B cell (primary cell): ENCODE measurements at regions not wholly inside any gene's neighbourhood (a gene's known extent, or its start where the extent isn't known, plus 50 kb on each side); places are given as distances from the start of the nearest gene placed in this dataset.

Experiments
- ATAC-seq: fragments of 200-7000 bp; cut with Tn5 transposase; one replicate; pipeline ENCODE4 v1.10.0; 2021; ENCODE audit warnings: low read depth, mild to moderate bottlenecking, moderate number of reproducible peaks, moderate library complexity
- CTCF ChIA-PET: fragments of 350-600 bp; sonication (Branson Sonifier 250); formaldehyde crosslinking; loops from one replicate; lab custom pipeline; 2021; ENCODE audit warnings: antibody characterized with exemption, inconsistent platforms; lab: Charles Lee
- POLR2A ChIA-PET: fragments of 350-600 bp; sonication (Branson Sonifier 250); formaldehyde crosslinking; loops from one replicate; lab custom pipeline; 2021; ENCODE audit warnings: antibody characterized with exemption; lab: Charles Lee
- DNase-seq: peaks from one replicate; pipeline ENCODE4 v3.0.0; 2013
- H2AFZ ChIP-seq: 2 replicates; pipeline ENCODE4 v1.6.1; 2012; ENCODE audit warnings: mild to moderate bottlenecking, low read depth, low read length; ENCODE audit not compliant: insufficient read depth, poor library complexity, severe bottlenecking
- H3K27ac ChIP-seq, 2 donors: 1 replicate in 1 of 2; 2 replicates in 1 of 2; pipeline ENCODE4 v1.5.1; 2012 to 2013; ENCODE audit warnings: low read length in 2 of 2, mild to moderate bottlenecking in 2 of 2, moderate library complexity in 1 of 2
- H3K27me3 ChIP-seq, 4 experiments: fragments of 200-600 bp in 1 of 4; sonication (generic) in 1 of 4; replicated peaks in 1 of 4; 1 replicate in 2 of 4; 2 replicates in 2 of 4; pipeline versions ENCODE4 v1.6.1 to v1.7.0; 2013 to 2016; ENCODE audit warnings: low read length in 3 of 4, mild to moderate bottlenecking in 2 of 4, mixed read lengths in 1 of 4, moderate library complexity in 1 of 4; ENCODE audit not compliant: insufficient read depth in 4 of 4, control insufficient read depth in 3 of 4; ENCODE audit errors: control extremely low read depth in 1 of 4
- H3K36me3 ChIP-seq, 2 experiments: replicated peaks in 1 of 2; 1 replicate in 1 of 2; 2 replicates in 1 of 2; pipeline versions ENCODE4 v1.6.1 to v1.7.1; 2013; ENCODE audit warnings: low read length in 1 of 2; ENCODE audit not compliant: insufficient read depth in 2 of 2, control insufficient read depth in 1 of 2; ENCODE audit errors: control extremely low read depth in 1 of 2, extremely low read depth in 1 of 2
- H3K4me1 ChIP-seq, 2 donors: fragments of 200-600 bp in 1 of 2; sonication (generic) in 1 of 2; 1 replicate in 1 of 2; 2 replicates in 1 of 2; pipeline versions ENCODE4 v1.5.1 to v1.6.1; 2013 to 2017; ENCODE audit warnings: low read length in 2 of 2; ENCODE audit not compliant: control insufficient read depth in 2 of 2, insufficient read depth in 2 of 2
- H3K4me2 ChIP-seq: replicated peaks from 2 replicates; pipeline ENCODE3; 2012; ENCODE audit warnings: mild to moderate bottlenecking, low read depth, low read length; ENCODE audit not compliant: poor library complexity, severe bottlenecking
- H3K4me3 ChIP-seq, 5 experiments: fragments of 200-600 bp in 1 of 5; sonication (generic) in 1 of 5; 1 replicate in 3 of 5; 2 replicates in 2 of 5; pipeline versions ENCODE4 v1.5.1 to v1.7.0; 2011 to 2016; ENCODE audit warnings: low read length in 4 of 5, mild to moderate bottlenecking in 4 of 5, low read depth in 2 of 5, control low read depth in 1 of 5, moderate library complexity in 1 of 5; ENCODE audit not compliant: insufficient read depth in 1 of 5; ENCODE audit errors: control extremely low read depth in 1 of 5, extremely low read depth in 1 of 5
- H3K79me2 ChIP-seq: fragments of 200-600 bp; sonication (generic); one replicate; pipeline ENCODE4 v1.6.0; 2016; ENCODE audit warnings: low read length; ENCODE audit not compliant: control insufficient read depth, insufficient read depth
- H3K9ac ChIP-seq: fragments of 200-600 bp; sonication (generic); 2 replicates; pipeline ENCODE4 v1.6.1; 2017; ENCODE audit warnings: mild to moderate bottlenecking, low read length, moderate library complexity
- H3K9me3 ChIP-seq, 3 donors: one replicate each; pipeline versions ENCODE4 v1.6.1 to v1.7.1; 2013; ENCODE audit warnings: low read length in 2 of 3; ENCODE audit not compliant: control insufficient read depth in 2 of 3, insufficient read depth in 1 of 3; ENCODE audit errors: control extremely low read depth in 1 of 3
- H4K20me1 ChIP-seq: 2 replicates; pipeline ENCODE4 v1.6.0; 2012; ENCODE audit warnings: mild to moderate bottlenecking, low read length; ENCODE audit not compliant: insufficient read depth, control insufficient read depth, poor library complexity, severe bottlenecking
- H3K27ac Mint-ChIP-seq: one replicate; pipeline ENCODE4 v1.8.0; 2021; ENCODE audit warnings: mixed read lengths
- H3K27me3 Mint-ChIP-seq: one replicate; pipeline ENCODE4 v1.8.0; 2021; ENCODE audit warnings: mixed read lengths
- H3K4me1 Mint-ChIP-seq: one replicate; pipeline ENCODE4 v1.8.0; 2021; ENCODE audit warnings: mixed read lengths
- H3K4me3 Mint-ChIP-seq: one replicate; pipeline ENCODE4 v1.8.0; 2021; ENCODE audit warnings: mixed read lengths
- H3K9me3 Mint-ChIP-seq: one replicate; pipeline ENCODE4 v1.8.0; 2022; ENCODE audit warnings: mixed read lengths; ENCODE audit not compliant: insufficient read depth
- EZH2 ChIP-seq: IDR thresholded peaks from 2 replicates; pipeline ENCODE4 v1.6.1; 2012; ENCODE audit warnings: borderline replicate concordance, low read depth, mild to moderate bottlenecking, moderate library complexity, low read length; ENCODE audit not compliant: insufficient read depth, poor library complexity, severe bottlenecking
- WGBS: methylation state at CpG from one replicate; pipeline ENCODE4 v1.1.5; 2013; ENCODE audit warnings: missing lambda C conversion rate; ENCODE audit not compliant: insufficient coverage; 5-methylcytosine and 5-hydroxymethylcytosine counted together
- intact Hi-C: fragments of 100-400 bp; cut with micrococcal nuclease; formaldehyde crosslinking; loops from one replicate; pipeline ENCODE4 v1.10.0; 2022
- TF ChIP-seq, protein P1 (sequence below): fragments of 200-600 bp; IDR thresholded peaks from one replicate; pipeline ENCODE4 v1.8.0; 2022; ENCODE audit warnings: antibody characterized with exemption, mild to moderate bottlenecking

DNA sequence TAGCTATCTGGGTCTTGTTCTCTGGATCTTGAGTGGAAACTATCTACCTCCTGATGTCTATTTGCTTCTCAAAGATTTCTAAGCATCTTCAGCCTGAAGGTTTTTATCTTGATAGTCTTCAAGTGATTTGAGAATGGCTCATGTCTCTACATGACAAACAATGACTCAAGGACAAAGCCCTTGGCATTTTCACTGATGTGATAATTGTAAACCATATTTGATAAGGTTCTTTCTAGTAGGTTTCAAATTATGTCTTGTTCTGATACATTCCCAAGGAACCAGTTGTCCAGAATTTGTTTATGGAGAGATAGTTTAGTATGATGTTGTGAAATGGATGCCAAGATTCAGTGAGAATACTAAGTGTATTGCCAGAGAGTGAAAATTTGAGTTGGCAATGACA is 1079.3 kb upstream of the CDH9 start:
- TF ChIP-seq EZH2: no peak
- TF ChIP-seq, protein P1, sequence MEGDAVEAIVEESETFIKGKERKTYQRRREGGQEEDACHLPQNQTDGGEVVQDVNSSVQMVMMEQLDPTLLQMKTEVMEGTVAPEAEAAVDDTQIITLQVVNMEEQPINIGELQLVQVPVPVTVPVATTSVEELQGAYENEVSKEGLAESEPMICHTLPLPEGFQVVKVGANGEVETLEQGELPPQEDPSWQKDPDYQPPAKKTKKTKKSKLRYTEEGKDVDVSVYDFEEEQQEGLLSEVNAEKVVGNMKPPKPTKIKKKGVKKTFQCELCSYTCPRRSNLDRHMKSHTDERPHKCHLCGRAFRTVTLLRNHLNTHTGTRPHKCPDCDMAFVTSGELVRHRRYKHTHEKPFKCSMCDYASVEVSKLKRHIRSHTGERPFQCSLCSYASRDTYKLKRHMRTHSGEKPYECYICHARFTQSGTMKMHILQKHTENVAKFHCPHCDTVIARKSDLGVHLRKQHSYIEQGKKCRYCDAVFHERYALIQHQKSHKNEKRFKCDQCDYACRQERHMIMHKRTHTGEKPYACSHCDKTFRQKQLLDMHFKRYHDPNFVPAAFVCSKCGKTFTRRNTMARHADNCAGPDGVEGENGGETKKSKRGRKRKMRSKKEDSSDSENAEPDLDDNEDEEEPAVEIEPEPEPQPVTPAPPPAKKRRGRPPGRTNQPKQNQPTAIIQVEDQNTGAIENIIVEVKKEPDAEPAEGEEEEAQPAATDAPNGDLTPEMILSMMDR: no peak
- Histone ChIP-seq H3K36me3 (no peaks in the 10 kb centered on the region), H3K27ac (no peak overlapping the region), H2AFZ (no peak overlapping the region), H3K4me1 (no peaks in the 10 kb centered on the region), H3K79me2 (no peaks in the 10 kb centered on the region), H3K4me2 (no peak overlapping the region), H3K9ac (no peak overlapping the region), H3K4me3 (no peak overlapping the region), H3K9me3 (peaks cover 0 to 8% (median 0%) of the 10 kb centered on the region in 3 donors), H4K20me1 (no peaks in the 10 kb centered on the region), H3K27me3 (no peaks in the 10 kb centered on the region)
- ATAC-seq (no peak), DNase-seq (no peak)
- CTCF ChIA-PET: no interaction called here
- H3K4me1 Mint-ChIP-seq: no peaks in the 10 kb centered on the region
- intact Hi-C loops: no loop called here
- no peaks in the 10 kb centered on the region for H3K27me3 Mint-ChIP-seq
- POLR2A ChIA-PET: no interaction called here
- no peak overlapping the region for H3K27ac Mint-ChIP-seq
- no peak overlapping the region for H3K4me3 Mint-ChIP-seq
- H3K9me3 Mint-ChIP-seq: peaks cover 6% of the 10 kb centered on the region

DNA sequence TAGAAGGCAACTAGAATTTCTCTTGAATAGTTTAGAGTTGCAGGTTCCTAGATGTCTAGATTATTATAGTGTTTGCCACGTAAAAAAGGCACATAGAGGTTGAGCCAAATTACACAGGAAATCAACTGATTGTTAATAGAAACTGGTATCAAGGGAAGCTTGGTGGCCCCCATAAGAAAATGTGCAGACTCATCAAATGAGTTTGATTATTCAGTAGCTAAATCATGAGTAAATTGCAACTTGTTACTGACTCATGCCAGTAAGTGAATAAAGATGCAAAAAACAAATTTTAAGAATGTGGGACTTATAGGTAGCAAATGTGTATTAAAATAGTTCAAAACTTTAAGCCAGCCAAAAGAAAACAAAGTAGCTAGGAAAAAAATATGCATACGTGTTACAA is 1078.9 kb upstream of the CDH9 start:
- ChIA-PET POLR2A (no interaction called here), CTCF (no interaction called here)
- no peaks in the 10 kb centered on the region for H3K4me1 ChIP-seq
- H3K36me3 ChIP-seq: no peaks in the 10 kb centered on the region
- H3K79me2 ChIP-seq: no peaks in the 10 kb centered on the region
- Mint-ChIP-seq H3K27ac (no peak overlapping the region), H3K9me3 (peaks cover 6% of the 10 kb centered on the region), H3K4me3 (no peak overlapping the region), H3K4me1 (no peaks in the 10 kb centered on the region), H3K27me3 (no peaks in the 10 kb centered on the region)
- no peak overlapping the region for H3K9ac ChIP-seq
- no peak overlapping the region for H3K4me3 ChIP-seq
- H3K27me3 ChIP-seq: no peaks in the 10 kb centered on the region
- H3K27ac ChIP-seq: no peak overlapping the region
- DNase-seq (no peak), ATAC-seq (no peak)
- no peak overlapping the region for H3K4me2 ChIP-seq
- intact Hi-C loops: no loop called here
- peaks cover 0 to 8% (median 0%) of the 10 kb centered on the region in 3 donors for H3K9me3 ChIP-seq
- TF ChIP-seq EZH2: no peak
- TF ChIP-seq, protein P1: no peak
- no peak overlapping the region for H2AFZ ChIP-seq
- H4K20me1 ChIP-seq: no peaks in the 10 kb centered on the region
- WGBS: 100% methylated on average over 2 of the region's 2 CpGs
